Activated effector memory CD4-positive, alpha-beta T cell treated with anti-CD3 and anti-CD28 coated beads, Interleukin-2, amount 50 U/mL, for 16 hours (primary cell): ENCODE measurements at regions not wholly inside any gene's neighbourhood (a gene's known extent, or its start where the extent isn't known, plus 50 kb on each side); places are given as distances from the start of the nearest gene placed in this dataset.

ENCODE experiments used
- DNase-seq: peaks from one replicate; pipeline ENCODE4 v3.0.0-alpha.2; 2020

- no peak for DNase-seq
Measured at GRCh38 chr4:63618883-63619718, 790.1 kb downstream of the TECRL start.

- no peak for DNase-seq
Measured at GRCh38 chr4:63607169-63607872, 801.9 kb downstream of the TECRL start.

- DNase-seq: no peak
Measured at GRCh38 chr4:63589796-63590195, 819.5 kb downstream of the TECRL start.

DNA sequence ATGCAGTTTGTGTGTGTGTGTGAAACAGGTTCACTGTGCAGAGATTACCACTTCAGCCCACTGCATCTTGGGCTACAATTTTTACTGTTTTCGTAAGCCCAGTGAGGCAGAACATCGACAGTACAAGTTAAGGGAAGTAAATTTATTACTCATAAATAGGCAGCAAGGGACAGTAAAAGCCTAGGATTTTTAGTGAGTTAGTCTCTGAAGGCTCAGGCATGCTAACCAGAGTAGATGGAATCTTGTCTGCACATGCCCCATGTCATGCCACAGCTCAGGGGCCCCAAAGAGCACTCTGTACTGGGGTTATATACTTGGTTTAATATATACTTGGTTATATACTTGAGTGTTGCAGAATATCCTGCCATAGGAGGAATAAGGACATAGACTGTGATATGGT lies 825.7 kb downstream of the TECRL start:
- DNase-seq: no peak

DNA sequence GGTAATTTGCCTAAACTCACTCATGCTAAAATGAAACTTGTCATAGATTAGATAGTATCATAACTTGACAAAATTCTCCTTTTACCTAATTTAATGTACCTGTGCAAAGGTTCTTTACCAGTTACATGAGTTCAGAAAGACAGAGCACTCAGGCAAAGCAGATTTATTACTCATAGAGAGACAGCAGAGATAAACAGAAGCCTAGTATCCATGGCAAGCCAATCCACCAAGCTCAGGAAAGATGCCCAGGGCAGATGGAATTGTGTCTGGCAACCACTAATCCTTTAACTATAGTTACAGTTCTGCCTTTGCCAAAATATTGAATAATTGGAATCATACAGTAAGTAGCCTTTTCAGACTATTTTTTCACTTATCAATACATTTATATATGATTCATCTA lies 826.2 kb downstream of the TECRL start:
- DNase-seq: no peak

DNA sequence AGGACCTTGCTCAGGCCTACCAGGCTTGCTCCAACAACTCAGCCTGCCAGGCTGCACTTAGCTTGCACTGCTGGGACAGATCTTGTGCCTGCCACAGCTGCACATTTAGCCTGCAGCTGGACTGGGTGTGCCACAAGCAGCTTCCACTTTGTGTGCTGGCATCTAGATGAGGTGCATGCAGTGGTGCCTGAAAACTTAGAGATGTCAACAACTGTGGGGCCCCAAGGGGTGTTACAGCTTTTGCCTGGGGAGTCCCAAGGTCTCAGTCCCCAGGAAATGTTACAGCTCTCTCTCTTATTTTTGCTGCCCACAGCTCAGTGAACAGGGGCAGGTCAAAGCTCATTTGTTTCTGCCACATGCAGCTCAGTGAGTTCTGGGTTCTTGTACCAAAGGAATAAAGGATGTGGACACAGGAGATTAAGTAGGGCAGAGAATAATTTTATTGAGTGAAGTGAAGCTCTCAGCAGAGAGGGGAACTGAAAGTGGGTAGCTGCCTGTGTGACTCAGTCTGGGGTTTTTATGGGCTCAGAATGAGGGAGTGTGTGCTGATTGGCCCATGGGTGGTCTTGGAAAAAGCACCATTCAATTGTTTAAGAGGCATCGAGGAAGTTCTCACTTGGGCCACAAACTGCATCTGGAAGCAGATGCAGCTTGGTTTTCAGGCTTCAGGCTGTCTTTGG lies 828.3 kb downstream of the TECRL start:
- DNase-seq: no peak

DNA sequence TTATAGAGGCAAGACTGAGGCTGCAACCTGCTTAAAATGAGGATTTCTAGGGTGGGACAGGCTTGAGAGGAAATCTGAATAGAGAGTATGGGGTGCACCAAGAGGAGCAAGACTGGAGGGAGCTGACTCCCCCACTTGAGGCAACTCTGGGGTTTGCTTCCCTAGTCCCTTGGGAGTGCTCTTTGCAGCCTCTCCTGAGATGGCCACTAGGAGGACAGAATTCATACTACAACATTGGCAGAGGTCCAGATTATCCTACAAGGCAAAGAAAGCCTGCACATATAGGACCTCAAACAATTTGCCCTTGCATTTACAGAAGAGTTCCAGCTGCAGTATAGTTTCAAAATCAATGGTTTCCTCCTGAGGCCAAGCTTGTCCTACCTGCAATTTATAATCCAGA lies 830.9 kb downstream of the TECRL start:
- no peak for DNase-seq

GRCh38 chr4:63566658-63567057 lies 842.6 kb downstream of the TECRL start:
- no peak for DNase-seq

- no peak for DNase-seq
Measured at GRCh38 chr4:63563288-63564014, 845.8 kb downstream of the TECRL start.

DNA sequence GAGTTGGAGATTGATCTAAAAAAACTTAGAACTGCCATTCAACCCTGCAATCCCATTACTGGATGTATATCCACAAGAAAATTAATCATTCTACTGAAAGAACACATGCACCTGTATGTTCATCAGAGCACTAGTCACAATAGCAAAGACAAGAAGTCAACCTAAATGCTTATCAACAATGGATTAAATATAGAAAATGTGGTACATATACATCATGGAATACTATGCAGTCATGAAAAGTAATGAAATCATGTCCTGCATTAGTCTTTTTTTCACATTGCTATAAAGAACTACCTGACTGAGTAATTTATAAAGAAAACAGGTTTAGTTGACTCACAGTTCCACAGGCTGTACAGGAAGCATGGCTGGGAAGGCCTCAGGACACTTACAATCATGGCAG lies 850.5 kb downstream of the TECRL start:
- no peak for DNase-seq

DNA sequence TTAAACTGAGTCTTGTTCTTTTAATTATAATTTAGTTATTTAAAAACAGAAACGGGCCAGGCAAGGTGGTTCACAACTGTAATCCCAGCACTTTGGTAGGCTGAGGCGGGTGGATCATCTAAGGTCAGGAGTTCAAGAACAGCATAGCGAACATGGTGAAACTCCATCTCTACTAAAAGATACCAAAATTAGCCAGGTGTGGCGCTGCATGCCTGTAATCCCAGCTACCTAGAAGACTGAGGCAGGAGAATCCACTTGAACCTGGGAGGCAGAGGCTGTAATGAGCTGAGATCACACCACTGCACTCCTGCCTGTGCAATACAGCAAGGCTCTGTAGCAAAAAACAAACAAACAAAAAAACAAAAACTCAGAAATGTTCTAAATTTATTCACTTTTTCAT lies 852.9 kb downstream of the TECRL start:
- no peak for DNase-seq

GRCh38 chr4:63553123-63553522 lies 856.1 kb downstream of the TECRL start:
- no peak for DNase-seq

DNA sequence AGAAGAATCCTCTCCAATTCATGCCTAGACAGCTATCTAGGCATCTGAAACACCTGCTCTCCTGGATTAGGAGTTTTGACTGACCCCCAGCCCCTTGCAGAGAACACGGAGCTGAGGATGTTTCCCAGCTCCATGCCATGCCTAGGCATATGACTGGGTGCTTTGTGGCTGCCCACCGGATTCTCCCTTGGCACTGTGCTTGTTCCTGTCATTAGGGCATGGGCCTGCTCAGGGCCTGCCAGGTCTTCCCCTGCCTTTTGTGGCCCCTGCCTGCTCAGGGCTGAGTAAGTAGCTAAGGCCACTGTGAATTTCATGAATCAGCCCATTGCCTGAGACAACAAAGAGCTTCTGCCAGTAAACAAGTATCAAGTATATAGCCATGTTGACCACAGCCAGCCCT lies 867.4 kb downstream of the TECRL start:
- DNase-seq: no peak

DNA sequence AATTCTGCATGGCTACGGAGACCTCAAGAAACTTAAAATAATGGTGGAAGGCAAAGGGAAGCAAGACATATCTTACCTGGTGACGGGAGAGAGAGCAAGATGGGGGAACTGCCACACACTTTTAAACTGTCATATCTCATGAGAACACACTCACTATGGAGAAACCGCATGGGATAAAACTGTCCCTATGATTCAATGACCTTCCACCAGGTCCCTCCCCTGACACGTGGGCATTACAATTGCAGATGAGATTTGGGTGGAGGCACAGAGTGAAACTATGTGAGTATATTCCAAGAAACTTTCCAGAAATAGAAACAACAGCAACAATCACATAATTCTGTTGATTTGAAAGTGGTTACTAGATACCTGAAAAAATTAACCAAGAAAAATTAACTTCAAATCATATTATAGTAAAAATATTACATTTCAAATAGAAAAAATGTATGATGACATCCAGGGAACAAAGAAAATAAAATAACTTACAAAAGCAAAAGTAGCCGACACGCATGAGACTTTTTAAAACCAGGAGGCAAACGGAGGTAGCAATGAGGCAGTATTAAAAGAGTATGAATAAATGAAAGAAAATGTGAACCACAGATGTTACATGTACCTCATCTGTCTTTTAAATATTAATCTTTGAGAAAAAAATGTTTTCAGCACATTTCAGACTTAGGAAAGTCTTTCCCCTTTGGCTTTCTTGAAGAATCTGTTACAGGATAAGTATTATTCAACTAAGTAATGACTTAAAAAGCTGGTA lies 879.5 kb downstream of the TECRL start:
- no peak for DNase-seq

DNA sequence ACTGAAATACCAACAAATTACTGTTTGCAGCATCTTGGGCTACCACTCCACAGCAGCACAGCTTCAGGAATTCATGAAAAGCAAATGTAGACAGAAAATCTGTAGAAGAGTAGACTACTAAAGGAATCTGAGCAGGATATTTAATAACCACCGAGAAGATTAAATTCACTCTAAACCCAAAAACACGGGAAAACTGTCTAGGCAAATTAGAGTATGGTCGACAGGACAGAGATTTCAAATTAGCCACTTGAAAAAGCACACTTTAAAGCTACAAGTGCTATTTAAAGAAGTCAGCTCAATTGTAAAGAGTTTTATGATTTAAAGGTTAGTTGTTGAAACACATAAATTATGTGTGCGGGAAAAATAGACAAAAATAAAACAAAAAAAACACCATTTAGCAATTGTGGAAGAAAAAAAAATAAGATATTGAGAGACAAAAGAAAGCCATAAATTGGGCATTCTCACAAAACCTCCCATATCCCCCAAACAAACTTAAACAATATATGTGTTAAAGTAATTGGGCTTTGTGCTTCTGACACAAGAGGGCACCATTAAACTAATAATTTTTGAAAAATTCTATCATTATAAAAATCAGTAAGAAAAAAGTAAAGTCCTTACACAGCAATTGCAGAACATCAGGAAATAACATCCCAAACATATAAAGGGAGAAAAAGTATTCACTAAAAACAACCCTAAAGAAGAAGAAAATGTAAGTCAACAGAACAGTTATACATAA lies 880.8 kb downstream of the TECRL start:
- DNase-seq: no peak

GRCh38 chr4:63526251-63526650 lies 883.0 kb downstream of the TECRL start:
- DNase-seq: no peak

DNA sequence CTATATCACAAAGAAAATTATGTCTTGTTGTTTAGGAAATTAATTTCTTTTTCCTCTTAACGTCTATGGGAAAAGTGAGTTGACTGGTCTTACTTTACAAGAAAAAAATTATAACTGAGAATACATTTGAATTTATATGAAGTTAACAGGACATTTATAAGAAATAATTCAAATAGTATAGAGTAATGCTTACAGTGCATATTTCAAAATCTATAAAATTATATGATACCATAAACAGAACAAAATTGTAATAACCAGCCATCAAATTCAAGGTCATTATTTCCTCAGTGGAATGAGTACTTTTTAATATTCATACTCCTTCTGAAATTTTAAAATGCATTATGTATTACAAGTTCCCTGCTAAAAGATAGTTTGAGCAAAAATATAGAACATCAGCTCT lies 884.5 kb downstream of the TECRL start:
- DNase-seq: no peak

- DNase-seq: no peak
Measured at GRCh38 chr4:63505714-63506460, 903.4 kb downstream of the TECRL start.

DNA sequence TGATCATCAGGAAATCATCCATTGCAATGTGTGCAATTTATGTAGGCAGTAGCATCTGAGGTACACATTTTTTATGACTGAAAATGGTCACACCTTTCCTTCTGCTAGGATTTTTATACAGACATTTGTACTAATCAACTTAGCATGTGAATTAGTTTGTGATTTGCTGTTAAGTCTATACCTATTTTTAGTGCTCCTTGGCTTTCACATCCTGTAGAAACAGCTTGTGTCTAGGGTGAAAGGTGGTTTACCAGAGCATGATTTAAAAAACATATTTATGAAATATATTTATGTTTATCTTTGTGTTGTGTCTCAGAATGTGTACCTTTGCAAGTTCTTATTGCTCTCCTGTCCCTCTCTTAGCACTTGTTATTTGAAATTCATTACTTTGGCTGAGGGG lies 916.0 kb downstream of the TECRL start:
- no peak for DNase-seq

DNA sequence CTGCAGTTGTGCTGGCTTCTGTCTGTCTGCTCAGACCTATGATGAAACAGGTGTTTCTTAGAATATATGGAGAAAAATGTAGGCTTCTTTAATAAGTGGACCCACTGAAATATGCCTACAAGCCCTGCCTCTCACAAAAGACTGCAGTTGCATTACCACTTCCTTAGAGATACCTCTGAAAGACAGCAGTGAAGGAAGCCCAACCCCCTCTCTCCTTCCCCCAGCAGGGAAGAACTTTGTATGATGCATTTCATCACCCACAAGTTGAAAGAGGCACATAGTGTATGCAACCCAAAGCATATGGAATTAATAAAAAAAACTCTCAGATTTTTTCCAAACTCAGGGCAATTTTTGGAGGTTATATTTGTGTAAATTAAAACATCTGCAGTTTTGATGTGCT lies 916.7 kb downstream of the TECRL start:
- DNase-seq: no peak

- no peak for DNase-seq
Measured at GRCh38 chr4:63464393-63464792, 944.9 kb downstream of the TECRL start.
